ENCODE measurements at regions not wholly inside any gene's neighbourhood (a gene's known extent, or its start where the extent isn't known, plus 50 kb on each side); places are given as distances from the start of the nearest gene placed in this dataset.

DNA sequence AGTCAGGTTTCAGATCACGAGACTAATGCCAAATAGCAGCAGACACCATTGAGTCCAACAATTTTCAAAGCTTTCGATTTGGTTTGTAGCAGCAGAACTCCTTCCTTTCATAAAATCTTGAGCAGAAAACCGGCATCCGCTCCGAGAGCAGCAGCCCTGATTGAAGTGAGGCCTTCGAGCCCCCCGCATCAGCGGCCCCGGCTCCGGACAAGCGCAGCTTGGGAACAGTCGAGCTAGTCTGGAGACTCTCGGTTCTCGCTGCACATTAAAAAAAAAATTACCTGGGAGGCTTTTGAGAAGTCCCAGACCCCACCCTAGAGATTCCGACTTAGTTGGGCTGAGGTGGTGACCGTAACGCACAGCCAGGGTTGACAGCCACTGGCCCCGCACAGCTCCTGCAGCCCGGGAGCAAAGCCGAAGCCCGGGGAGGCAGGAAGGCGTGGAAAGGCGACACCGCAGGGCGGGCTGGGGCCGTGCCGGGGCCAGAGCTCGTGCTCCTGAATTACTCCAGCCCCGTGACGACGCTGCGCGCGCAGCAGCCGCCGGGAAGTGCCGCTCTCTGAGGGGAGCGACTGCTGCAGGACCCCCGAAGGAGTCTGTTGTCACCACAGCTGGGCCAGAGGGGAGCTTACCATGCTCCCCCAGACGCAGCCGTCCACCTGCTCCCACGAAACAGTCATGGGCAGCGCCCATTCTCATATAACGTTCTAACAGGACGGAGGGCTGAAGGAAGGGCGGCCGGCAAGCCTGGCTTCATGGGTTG is 57.8 kb downstream of the SPATA19 start:
- peak in 1 of 2 donors; percentile 15 for DNase-seq

DNA sequence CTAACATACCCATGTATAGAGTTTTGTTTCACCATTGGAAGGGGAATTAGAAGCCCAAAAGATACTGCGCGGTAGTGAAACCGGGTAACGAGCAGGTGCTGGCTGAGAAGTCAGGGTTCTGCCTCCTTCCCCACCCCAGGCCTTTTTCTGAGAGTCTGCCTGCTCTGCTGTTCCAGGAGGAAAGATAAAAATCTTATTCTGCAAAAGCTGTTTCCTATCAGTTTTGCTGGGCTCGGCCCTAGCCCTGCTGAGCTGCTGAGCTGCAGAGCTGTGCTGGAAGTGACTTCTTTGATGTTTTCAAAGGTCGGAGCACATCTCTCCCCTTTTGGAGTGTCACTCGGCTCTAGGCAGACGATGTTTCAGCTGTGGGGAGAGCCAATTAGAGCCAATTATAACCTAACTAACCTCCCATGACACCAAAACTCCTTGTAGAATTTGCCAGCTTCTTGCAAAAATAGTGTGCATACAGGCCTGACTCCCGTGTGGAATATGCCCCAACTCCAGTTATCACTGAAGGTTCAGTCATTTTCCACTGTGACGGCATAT is 59.4 kb downstream of the SPATA19 start:
- DNase-seq, result no peak

DNA sequence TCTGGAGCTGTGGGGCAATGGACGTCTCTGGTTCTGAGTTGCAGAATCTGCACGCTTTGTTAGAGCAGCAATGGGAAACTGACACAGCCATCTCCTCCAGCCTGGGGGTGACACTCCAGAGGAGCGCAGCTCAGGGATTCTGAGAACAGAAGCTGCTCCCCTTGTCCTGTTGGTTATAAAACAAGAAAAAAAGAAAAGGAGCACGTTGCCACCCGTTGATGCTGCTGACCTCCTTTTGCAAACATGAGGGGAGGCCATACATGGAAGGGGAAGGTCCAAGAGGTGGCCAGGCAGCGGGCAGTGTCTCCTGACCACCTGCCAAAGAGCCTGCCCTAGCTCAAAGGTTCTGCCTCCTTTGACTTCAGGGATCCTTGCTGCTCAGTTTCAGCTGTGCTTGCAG is 61.0 kb downstream of the SPATA19 start:
- DNase-seq, result no peak

DNA sequence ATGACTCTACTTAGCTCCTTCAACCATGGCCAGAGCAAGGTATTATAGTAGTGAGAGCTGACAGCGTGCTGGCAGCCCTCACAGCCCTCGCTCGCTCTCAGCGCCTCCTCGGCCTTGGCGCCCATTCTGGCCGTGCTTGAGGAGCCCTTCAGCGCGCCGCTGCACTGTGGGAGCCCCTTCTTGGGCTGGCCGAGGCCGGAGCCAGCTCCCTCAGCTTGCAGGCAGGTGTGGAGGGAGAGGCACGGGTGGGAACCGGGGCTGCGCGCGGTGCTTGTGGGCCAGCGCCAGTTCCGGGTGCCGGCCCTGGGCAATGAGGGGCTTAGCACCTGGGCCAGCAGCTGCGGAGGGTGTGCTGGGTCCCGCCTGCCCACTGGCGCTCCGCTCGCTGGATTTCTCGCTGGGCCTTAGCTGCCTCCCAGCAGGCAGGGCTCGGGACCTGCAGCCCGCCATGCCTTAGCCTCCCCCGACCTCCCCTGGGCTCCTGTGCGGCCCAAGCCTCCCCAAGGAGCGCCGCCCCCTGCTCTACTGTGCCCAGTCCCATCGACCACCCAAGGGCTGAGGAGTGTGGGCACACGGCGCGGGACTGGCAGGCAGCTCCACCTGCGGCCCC is 63.1 kb downstream of the SPATA19 start:
- no peak for DNase-seq

DNA sequence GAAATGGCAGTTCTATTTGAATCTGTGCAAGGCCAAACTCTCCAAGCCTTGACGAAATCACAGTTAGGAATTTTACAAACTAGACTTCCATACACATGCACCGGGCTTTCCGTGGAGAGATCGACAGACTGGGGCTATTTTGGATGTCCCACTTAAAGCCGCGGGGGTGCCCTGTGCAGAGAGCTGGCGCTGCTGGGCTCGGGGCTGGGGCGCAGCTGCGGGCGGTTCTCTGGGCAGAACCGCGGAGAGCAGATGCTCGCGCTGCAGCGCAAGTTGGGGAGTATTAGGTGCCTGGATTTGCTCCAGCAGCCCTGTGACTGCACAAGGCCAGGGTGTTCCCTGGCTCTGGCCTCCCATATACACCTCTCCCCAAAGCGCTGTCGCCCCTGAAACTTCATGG is 67.2 kb downstream of the SPATA19 start:
- DNase-seq, result no peak

GRCh38 chr11:133776671-133777367 is 68.5 kb downstream of the SPATA19 start:
- DNase-seq, result no peak

- no peak for DNase-seq
Observed at GRCh38 chr11:133762538-133762937, 82.8 kb downstream of the SPATA19 start.

- no peak for DNase-seq
Observed at GRCh38 chr11:133753150-133753549, 92.2 kb downstream of the SPATA19 start.

DNA sequence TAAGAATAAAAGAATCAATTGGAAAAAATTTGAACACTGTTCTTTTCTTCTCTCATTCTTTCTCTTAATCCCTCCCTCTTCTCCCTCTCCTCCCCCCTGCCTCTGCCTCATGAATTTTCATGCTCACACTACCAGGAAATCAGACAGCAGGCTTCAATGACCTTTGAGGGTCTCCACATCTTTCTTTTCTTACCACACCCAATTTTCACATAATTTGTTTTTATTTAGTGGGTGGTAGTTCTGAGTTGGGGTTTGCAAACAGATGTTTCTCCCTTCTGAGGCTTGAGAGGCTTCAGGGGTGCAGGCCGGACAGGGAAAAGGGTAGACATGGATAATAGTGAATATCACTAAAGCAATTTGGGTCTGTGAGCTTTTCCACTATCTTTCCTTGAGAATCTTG is 95.5 kb downstream of the SPATA19 start:
- DNase-seq, result no peak

- DNase-seq, result no peak
Observed at GRCh38 chr11:133747409-133747808, 97.9 kb downstream of the SPATA19 start.

- no peak for DNase-seq
Observed at GRCh38 chr11:133746663-133747306, 98.5 kb downstream of the SPATA19 start.

- DNase-seq, result no peak
Observed at GRCh38 chr11:133745791-133746190, 99.5 kb downstream of the SPATA19 start.

DNA sequence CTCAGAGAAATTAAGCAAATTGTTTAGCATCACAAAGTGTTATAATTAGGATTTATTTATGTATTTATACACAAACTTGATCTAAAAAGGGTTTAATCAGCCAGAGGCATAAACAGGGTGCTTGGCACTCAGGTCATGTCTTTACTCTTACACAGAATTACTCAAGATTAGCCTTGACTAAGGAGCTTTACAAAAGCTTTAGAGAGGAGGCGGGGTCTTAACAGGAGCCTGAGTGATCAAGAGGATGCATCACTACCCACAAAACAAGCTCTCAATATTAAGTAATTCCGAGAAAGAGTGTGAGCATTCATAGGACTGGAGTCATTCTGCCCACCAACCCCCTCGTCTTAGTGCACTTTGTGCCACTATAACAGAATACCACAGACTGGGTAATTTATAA is 103.0 kb downstream of the SPATA19 start:
- DNase-seq, result no peak

- no peak for DNase-seq
Observed at GRCh38 chr11:133740963-133741362, 104.3 kb downstream of the SPATA19 start.

DNA sequence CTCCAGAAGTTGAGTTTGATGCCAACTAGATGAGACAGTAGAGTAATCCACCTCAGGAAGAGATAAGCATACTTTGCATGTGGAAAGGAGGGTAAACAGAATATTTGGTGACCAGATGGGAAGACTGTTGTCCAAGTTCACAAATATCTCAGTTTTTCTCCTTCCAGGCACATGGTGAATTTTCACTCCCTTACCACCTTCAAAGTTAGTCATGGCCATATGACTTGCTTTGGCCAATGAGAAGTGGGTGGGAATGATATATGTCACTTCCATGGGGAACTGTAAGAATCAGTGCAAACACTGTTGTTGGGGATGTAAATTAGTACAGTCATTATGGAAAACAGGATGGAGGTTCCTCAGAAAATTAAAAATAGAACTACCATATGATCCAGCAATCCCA is 105.8 kb downstream of the SPATA19 start:
- DNase-seq, result no peak

DNA sequence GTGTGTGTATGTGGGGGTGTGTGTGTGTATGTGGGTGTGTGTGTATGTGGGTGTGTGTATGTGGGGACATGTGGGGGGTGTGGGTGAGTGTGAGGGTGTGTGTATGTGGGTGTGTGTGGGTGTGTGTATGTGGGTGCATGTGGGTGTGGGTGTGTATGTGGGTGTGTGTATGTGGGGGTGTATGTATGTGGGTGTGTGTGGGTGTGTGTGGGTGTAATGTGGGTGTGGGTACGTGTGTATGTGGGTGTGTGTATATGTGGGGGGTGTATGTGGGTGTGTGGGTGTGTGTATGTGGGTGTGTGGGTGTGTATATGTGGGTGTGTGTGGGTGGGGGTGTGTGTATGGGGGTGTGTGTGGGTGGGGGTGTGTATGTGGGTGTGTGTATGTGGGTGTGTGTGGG is 106.7 kb downstream of the SPATA19 start:
- no peak for DNase-seq

DNA sequence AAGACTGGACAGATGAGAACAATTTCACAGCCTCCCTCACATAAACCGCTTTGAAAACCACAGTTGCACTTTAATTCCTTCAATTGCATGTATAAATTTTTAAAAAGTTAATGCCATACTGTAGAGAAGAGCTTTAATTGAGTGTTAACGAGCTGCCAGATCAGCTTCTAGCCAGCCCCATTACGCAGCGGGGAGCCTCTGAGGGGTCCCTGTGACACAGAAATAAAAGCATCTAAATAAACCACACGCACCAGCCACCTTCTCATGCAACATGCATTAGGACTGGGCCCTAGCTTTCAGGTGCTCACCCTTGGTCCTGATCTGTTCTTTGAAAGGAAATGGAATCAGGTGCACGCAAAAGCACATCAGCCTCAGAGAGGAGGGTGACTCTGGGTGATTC is 111.7 kb downstream of the SPATA19 start:
- DNase-seq, result no peak

GRCh38 chr11:133732109-133732674 is 113.1 kb downstream of the SPATA19 start:
- DNase-seq, result no peak

GRCh38 chr11:133727774-133728173 is 117.5 kb downstream of the SPATA19 start:
- no peak for DNase-seq

- DNase-seq, result no peak
Observed at GRCh38 chr11:133726542-133726941, 118.8 kb downstream of the SPATA19 start.

DNA sequence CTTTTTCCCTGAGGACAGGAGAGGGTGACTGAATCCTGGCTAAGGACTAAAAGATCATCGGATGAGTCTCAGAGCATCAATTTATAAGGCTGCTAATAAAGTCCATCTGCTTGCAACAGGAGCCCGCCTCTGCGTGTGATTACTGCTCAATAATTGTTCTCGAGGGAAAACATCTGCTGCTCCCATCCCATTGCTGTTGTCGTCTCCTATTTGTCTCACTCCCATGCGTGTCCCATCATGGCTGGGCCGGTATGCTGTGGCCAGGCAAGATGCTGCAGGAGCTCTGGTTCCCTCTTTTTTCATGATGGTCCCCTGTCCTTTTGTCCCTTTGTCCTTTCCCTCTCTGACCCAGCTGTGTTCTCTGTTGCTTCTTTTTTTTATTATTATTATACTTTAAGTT is 121.2 kb downstream of the SPATA19 start:
- no peak for DNase-seq

GRCh38 chr11:133723056-133723455 is 122.3 kb downstream of the SPATA19 start:
- no peak for DNase-seq

DNA sequence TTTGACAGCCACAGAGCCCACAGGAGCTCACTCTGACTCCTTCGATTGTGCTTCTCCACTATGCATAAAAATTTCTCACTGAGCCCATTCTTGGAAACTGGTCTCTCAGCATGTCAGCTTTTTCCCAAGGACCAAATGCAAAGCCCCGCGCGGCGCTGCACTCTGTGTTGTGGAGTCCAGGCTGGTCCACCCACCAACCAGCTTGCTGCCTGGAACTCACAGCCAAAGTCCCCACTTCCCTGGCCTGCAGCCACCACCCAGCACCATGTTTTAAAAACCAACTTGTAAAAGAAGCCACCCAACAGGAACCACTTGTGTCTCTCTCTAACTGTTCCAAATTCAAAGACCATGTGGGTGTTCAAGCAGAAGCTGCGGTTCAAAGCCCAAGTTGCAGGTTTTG is 124.4 kb downstream of the SPATA19 start:
- DNase-seq, result no peak
